ENCODE measurements at regions not wholly inside any gene's neighbourhood (a gene's known extent, or its start where the extent isn't known, plus 50 kb on each side); places are given as distances from the start of the nearest gene placed in this dataset.

DNA sequence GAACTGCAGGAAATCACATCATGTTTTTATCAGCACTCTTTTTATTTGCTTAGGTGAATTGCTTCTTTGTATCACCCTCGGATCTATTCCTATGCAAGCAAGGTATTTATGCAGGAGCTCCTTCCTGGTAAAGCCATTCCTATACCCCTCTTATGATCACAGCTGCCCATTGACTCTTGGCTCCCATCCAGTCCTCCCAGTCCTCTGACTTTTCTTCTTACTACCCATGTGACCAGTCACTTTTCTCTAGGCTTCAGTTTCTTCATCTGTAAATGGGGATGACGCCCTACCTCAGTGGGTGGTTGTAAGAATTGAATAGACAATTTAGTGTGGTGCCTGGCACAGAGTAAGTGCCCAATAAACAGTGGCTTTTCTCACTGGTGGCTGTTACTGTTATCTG is 144.9 kb downstream of the FHIP1A start (continued):
- TF ChIP-seq, protein P1, sequence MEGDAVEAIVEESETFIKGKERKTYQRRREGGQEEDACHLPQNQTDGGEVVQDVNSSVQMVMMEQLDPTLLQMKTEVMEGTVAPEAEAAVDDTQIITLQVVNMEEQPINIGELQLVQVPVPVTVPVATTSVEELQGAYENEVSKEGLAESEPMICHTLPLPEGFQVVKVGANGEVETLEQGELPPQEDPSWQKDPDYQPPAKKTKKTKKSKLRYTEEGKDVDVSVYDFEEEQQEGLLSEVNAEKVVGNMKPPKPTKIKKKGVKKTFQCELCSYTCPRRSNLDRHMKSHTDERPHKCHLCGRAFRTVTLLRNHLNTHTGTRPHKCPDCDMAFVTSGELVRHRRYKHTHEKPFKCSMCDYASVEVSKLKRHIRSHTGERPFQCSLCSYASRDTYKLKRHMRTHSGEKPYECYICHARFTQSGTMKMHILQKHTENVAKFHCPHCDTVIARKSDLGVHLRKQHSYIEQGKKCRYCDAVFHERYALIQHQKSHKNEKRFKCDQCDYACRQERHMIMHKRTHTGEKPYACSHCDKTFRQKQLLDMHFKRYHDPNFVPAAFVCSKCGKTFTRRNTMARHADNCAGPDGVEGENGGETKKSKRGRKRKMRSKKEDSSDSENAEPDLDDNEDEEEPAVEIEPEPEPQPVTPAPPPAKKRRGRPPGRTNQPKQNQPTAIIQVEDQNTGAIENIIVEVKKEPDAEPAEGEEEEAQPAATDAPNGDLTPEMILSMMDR (IDR thresholded peaks at IDR 0.05; ENCODE audit: low read depth, low read length, missing input control), result no peak
- no peak for TF ChIP-seq SP1 (IDR thresholded peaks at IDR 0.05)
- TF ChIP-seq HNF4A (conservative IDR thresholded peaks at IDR 0.05), result no peak

DNA sequence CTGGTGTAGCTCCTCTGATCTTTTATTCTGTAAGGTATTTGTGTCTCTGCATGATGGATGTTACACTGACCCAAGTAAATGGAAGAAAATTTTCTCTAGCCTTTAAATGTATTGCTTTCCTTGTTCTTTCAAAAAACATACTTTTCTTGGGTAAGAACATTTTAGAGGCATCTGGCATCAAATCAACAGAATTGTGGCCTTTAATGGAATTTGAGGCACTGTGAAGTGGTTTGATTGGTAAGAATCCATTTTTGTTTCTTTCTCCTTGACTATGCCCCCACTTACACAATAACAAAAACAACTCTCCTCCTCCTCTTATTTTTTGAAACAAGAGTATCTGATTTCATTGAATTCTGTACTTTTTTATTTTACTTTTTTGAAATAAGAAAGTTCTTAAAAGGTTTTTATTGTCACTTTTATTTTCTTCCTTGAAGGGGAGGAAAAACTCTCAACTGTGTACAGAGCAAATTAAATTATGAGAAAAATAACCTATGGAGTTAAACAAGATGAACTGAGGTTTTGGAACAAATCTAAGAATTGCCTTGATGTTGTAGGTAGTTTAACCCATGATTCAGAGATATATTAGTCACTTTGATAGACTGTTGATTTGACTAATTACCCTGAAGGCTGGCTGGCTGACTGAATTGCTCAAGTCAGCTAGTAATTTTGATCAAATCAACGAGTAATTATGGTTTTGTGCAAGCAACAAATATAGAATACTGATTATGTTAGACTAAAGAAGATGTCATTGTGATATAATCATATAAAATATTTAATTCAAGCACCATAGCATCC is 146.4 kb downstream of the FHIP1A start:
- WGBS, result 54% methylated on average over 1 of the region's 1 CpG
- no peak for DNase-seq (ENCODE audit: low spot score)
- no peaks in the 10 kb centered on the region for H3K4me1 ChIP-seq (ENCODE audit: control insufficient read depth in 4 of 4, insufficient read depth in 4 of 4, low read length in 3 of 4)
- no peaks in the 10 kb centered on the region for H3K27me3 ChIP-seq (ENCODE audit: control insufficient read depth in 4 of 4, insufficient read depth in 4 of 4, low read length in 3 of 4)
- H3K9me3 ChIP-seq (ENCODE audit: control insufficient read depth in 4 of 4, low read length in 3 of 4), result peaks cover 0 to 6% (median 0%) of the 10 kb centered on the region in 4 donors
- H3K9ac ChIP-seq (ENCODE audit: low read depth in 1 of 2, low read length in 2 of 2), result no peak overlapping the region
- no peak overlapping the region for H3K27ac ChIP-seq (ENCODE audit: low read depth in 1 of 2, low read length in 2 of 2)
- TF ChIP-seq EGR1 (IDR thresholded peaks at IDR 0.05; ENCODE audit: low read depth in 2 of 2), result no peak
- TF ChIP-seq, protein P2, sequence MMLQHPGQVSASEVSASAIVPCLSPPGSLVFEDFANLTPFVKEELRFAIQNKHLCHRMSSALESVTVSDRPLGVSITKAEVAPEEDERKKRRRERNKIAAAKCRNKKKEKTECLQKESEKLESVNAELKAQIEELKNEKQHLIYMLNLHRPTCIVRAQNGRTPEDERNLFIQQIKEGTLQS (IDR thresholded peaks at IDR 0.05), result no peak
- no peak for TF ChIP-seq FOXA2 (IDR thresholded peaks at IDR 0.05)
- TF ChIP-seq, protein P3, sequence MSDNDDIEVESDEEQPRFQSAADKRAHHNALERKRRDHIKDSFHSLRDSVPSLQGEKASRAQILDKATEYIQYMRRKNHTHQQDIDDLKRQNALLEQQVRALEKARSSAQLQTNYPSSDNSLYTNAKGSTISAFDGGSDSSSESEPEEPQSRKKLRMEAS (IDR thresholded peaks at IDR 0.05), result no peak
- no peak for TF ChIP-seq RAD21 (IDR thresholded peaks at IDR 0.05)
- TF ChIP-seq GABPA (IDR thresholded peaks at IDR 0.05 in 1 of 2, conservative IDR thresholded peaks at IDR 0.05 in 1 of 2), result no peak
- no peak for TF ChIP-seq NR2F2 (IDR thresholded peaks at IDR 0.05)
- no peak for TF ChIP-seq YY1 (IDR thresholded peaks at IDR 0.05)
- no peak for TF ChIP-seq HNF4G (IDR thresholded peaks at IDR 0.05)
- no peak for TF ChIP-seq TAF1 (conservative IDR thresholded peaks at IDR 0.05)
- no peak for TF ChIP-seq HNF4A (conservative IDR thresholded peaks at IDR 0.05)
- TF ChIP-seq, protein P4, sequence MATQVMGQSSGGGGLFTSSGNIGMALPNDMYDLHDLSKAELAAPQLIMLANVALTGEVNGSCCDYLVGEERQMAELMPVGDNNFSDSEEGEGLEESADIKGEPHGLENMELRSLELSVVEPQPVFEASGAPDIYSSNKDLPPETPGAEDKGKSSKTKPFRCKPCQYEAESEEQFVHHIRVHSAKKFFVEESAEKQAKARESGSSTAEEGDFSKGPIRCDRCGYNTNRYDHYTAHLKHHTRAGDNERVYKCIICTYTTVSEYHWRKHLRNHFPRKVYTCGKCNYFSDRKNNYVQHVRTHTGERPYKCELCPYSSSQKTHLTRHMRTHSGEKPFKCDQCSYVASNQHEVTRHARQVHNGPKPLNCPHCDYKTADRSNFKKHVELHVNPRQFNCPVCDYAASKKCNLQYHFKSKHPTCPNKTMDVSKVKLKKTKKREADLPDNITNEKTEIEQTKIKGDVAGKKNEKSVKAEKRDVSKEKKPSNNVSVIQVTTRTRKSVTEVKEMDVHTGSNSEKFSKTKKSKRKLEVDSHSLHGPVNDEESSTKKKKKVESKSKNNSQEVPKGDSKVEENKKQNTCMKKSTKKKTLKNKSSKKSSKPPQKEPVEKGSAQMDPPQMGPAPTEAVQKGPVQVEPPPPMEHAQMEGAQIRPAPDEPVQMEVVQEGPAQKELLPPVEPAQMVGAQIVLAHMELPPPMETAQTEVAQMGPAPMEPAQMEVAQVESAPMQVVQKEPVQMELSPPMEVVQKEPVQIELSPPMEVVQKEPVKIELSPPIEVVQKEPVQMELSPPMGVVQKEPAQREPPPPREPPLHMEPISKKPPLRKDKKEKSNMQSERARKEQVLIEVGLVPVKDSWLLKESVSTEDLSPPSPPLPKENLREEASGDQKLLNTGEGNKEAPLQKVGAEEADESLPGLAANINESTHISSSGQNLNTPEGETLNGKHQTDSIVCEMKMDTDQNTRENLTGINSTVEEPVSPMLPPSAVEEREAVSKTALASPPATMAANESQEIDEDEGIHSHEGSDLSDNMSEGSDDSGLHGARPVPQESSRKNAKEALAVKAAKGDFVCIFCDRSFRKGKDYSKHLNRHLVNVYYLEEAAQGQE (IDR thresholded peaks at IDR 0.05), result no peak
- TF ChIP-seq SP1 (IDR thresholded peaks at IDR 0.05), result no peak
- TF ChIP-seq, protein P5, sequence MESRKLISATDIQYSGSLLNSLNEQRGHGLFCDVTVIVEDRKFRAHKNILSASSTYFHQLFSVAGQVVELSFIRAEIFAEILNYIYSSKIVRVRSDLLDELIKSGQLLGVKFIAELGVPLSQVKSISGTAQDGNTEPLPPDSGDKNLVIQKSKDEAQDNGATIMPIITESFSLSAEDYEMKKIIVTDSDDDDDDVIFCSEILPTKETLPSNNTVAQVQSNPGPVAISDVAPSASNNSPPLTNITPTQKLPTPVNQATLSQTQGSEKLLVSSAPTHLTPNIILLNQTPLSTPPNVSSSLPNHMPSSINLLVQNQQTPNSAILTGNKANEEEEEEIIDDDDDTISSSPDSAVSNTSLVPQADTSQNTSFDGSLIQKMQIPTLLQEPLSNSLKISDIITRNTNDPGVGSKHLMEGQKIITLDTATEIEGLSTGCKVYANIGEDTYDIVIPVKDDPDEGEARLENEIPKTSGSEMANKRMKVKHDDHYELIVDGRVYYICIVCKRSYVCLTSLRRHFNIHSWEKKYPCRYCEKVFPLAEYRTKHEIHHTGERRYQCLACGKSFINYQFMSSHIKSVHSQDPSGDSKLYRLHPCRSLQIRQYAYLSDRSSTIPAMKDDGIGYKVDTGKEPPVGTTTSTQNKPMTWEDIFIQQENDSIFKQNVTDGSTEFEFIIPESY (IDR thresholded peaks at IDR 0.05), result no peak
- TF ChIP-seq RXRA (IDR thresholded peaks at IDR 0.05), result no peak
- no peak for TF ChIP-seq JUND (IDR thresholded peaks at IDR 0.05)
- TF ChIP-seq, protein P1 (IDR thresholded peaks at IDR 0.05; ENCODE audit: low read depth, low read length, missing input control), result no peak
- no peak overlapping the region for H3K4me3 ChIP-seq (ENCODE audit: low read depth in 1 of 3, low read length in 3 of 3)
- H3K36me3 ChIP-seq (ENCODE audit: control insufficient read depth in 4 of 4, insufficient read depth in 3 of 4, low read depth in 1 of 4, low read length in 3 of 4), result no peaks in the 10 kb centered on the region
